GM19397 (cell line): ENCODE measurements at regions not wholly inside any gene's neighbourhood (a gene's known extent, or its start where the extent isn't known, plus 50 kb on each side); places are given as distances from the start of the nearest gene placed in this dataset.
A peak's percentile ranks its signal among the peaks of the same experiment; 100 is the strongest.

Experiments
- ATAC-seq: cut with Tn5 transposase; IDR thresholded peaks from one replicate; pipeline ENCODE4 v1.9.1; 2021; ENCODE audit warnings: mild to moderate bottlenecking, moderate library complexity; ENCODE audit not compliant: unreplicated experiment

DNA sequence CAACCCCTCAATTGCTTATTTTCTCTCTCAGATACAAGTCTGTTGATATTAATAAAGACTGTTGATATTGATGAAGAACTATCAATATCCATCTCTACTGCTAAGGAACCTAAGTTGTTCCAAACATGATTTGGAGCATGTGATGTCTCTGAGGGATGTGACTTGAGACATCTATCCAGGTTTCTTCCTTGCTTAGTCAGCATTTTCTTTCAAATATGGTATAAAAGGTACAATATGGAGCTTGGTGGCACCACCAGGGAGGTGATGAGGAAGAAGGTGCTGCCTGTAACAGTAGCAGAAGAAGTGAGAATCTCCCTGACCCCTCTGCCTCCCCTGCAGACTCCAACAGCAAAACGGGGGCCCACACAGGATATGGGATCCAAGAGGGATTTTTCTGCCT, 329.0 kb downstream of the MAF start:
- ATAC-seq = no peak

DNA sequence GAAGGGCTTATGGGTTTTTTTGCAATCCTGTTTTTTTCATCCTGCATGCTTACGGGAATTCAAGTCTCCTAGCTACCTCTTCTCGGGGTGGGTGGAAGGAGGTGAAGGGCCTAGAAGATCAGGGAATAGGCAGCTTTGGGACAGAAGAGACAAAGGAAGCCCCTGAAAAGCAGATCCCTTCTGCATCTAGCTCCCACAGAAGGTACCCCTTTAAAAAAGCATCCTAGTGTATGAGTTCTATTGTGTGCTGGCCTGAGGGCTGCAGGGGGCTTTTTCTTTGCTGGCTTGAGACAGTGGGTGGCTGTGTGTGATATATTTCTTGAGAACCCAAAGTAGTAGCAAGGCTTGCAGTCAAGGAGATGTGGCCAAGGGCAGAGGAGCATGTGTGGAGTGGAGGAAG, 330.5 kb downstream of the MAF start:
- no peak for ATAC-seq

DNA sequence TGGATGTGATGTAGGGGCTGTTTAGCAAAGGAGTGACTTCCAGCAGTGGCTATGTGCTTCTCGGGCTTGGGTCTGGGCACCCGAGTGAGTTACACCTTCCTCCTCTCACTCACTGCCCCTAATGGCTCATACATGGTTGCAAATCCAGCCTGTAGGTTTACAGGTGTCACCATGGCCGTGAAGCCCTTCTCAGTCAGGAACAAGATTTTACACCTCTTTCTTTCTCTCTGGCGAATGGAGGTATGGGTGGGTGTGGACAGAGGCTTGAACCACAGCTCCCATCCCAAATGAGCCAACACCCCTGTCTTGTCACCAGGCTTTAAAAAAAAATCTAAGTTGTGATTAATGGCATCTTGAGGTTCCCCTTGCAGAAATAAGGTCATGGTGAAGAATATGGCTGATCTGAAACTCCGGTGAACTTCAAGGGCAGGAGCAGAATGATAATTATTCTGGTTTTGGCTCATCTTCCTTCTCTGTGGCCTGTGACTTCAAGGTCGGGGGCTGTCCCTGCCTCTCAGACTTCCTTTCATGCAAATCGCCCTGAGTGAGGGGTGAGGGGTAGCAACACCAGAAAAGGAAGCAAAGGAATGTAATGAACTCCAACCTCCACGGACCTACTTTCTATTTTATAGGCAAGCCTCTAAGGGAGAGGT, 331.2 kb downstream of the MAF start:
- ATAC-seq = peak; percentile 83

- no peak for ATAC-seq
These were observed 332.8 kb downstream of the MAF start for GRCh38 chr16:79267781-79268180.

- ATAC-seq = no peak
These were observed 333.4 kb downstream of the MAF start for GRCh38 chr16:79267146-79267545.

- ATAC-seq = no peak
These were observed 334.8 kb downstream of the MAF start for GRCh38 chr16:79265701-79266100.

- no peak for ATAC-seq
These were observed 335.3 kb downstream of the MAF start for GRCh38 chr16:79265196-79265595.

- ATAC-seq = no peak
These were observed 336.1 kb downstream of the MAF start for GRCh38 chr16:79264237-79265109.

DNA sequence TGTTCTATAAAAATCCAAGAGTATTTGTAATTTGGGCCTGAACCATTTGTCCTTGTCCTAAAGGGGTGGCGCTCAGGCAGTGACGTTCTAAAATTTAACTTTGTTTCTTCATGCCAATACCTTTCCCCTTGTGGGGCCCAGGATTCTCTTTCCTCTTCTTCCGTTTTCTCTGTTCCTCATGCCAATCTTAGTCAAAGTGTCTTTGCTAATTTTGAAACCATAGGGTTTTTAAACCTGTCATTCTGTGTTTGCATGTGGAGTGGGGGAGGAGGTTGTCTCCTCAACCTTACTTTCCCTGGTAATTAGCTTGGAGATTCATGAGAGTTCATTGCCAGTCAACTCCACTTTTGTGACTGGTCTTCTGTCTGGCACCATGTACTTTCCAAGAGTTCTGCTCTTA, 337.1 kb downstream of the MAF start:
- no peak for ATAC-seq
